Activated B cell treated with CpG ODN at 0.5 μM for 24 hours (primary cell): ENCODE measurements at regions not wholly inside any gene's neighbourhood (a gene's known extent, or its start where the extent isn't known, plus 50 kb on each side); places are given as distances from the start of the nearest gene placed in this dataset.

Experiments used
- ATAC-seq: fragments of 200-7000 bp; cut with Tn5 transposase; one replicate; pipeline ENCODE4 v1.10.0; 2021; ENCODE audit warnings: low read depth, mild to moderate bottlenecking, moderate library complexity
- CTCF ChIA-PET: fragments of 350-600 bp; sonication (Branson Sonifier 250); formaldehyde crosslinking; loops from one replicate; lab custom pipeline; 2021; ENCODE audit warnings: antibody characterized with exemption; lab: Charles Lee
- POLR2A ChIA-PET: fragments of 350-600 bp; sonication (Branson Sonifier 250); formaldehyde crosslinking; loops from one replicate; lab custom pipeline; 2021; ENCODE audit warnings: antibody characterized with exemption; lab: Charles Lee
- DNase-seq: peaks from one replicate; pipeline ENCODE4 v3.0.0; 2022
- H3K27ac Mint-ChIP-seq: one replicate; pipeline ENCODE4 v1.8.0; 2020; ENCODE audit warnings: mixed read lengths
- H3K27me3 Mint-ChIP-seq: one replicate; pipeline ENCODE4 v1.8.0; 2021; ENCODE audit warnings: mixed read lengths
- H3K36me3 Mint-ChIP-seq: one replicate; pipeline ENCODE4 v1.8.0; 2021; ENCODE audit warnings: low read depth, mixed read lengths
- H3K4me1 Mint-ChIP-seq: one replicate; pipeline ENCODE4 v1.8.0; 2021; ENCODE audit warnings: mixed read lengths
- H3K4me3 Mint-ChIP-seq: one replicate; pipeline ENCODE4 v1.8.0; 2020; ENCODE audit warnings: mild to moderate bottlenecking, mixed read lengths
- H3K9me3 Mint-ChIP-seq: one replicate; pipeline ENCODE4 v1.8.0; 2020; ENCODE audit warnings: mixed read lengths
- CTCF ChIP-seq: fragments of 200-600 bp; IDR thresholded peaks from one replicate; pipeline ENCODE4 v1.8.0; 2022; ENCODE audit warnings: antibody characterized with exemption, mild to moderate bottlenecking
- intact Hi-C: fragments of 100-400 bp; cut with micrococcal nuclease; formaldehyde crosslinking; loops from one replicate; pipeline ENCODE4 v1.15.1; 2024

GRCh38 chr7:125572414-125572813 lies 642.8 kb upstream of the POT1 start:
- CTCF ChIA-PET: no interaction called here
- no peak for TF ChIP-seq CTCF
- no peak for ATAC-seq
- no peaks in the 10 kb centered on the region for H3K27me3 Mint-ChIP-seq
- no peaks in the 10 kb centered on the region for H3K36me3 Mint-ChIP-seq
- H3K9me3 Mint-ChIP-seq: peaks cover 10% of the 10 kb centered on the region
- H3K4me3 Mint-ChIP-seq: no peak overlapping the region
- intact Hi-C loops: no loop called here
- DNase-seq: no peak
- POLR2A ChIA-PET: no interaction called here
- no peaks in the 10 kb centered on the region for H3K4me1 Mint-ChIP-seq
- H3K27ac Mint-ChIP-seq: no peak overlapping the region

- Mint-ChIP-seq H3K27ac (no peak overlapping the region), H3K27me3 (no peaks in the 10 kb centered on the region), H3K36me3 (no peaks in the 10 kb centered on the region), H3K4me1 (no peaks in the 10 kb centered on the region), H3K9me3 (peaks cover 2% of the 10 kb centered on the region), H3K4me3 (no peak overlapping the region)
- no peak for TF ChIP-seq CTCF
- ChIA-PET POLR2A (no interaction called here), CTCF (no interaction called here)
- intact Hi-C loops: no loop called here
- ATAC-seq: no peak
- no peak for DNase-seq
Observed at GRCh38 chr7:125568799-125569198, 639.2 kb upstream of the POT1 start.

GRCh38 chr7:125567686-125568085 lies 638.1 kb upstream of the POT1 start:
- intact Hi-C loops: loop anchor here (2.0 kb wide), 1 partner anchor 23 kb away; no protein-coding TSS in a partner anchor
- no peak overlapping the region for H3K27ac Mint-ChIP-seq
- H3K27me3 Mint-ChIP-seq: no peaks in the 10 kb centered on the region
- ChIA-PET CTCF (no interaction called here), POLR2A (no interaction called here)
- H3K4me1 Mint-ChIP-seq: no peaks in the 10 kb centered on the region
- no peak for DNase-seq
- no peak overlapping the region for H3K4me3 Mint-ChIP-seq
- no peaks in the 10 kb centered on the region for H3K36me3 Mint-ChIP-seq
- ATAC-seq: no peak
- no peak for TF ChIP-seq CTCF
- peaks cover 2% of the 10 kb centered on the region for H3K9me3 Mint-ChIP-seq

GRCh38 chr7:125563964-125564529 lies 634.4 kb upstream of the POT1 start:
- CTCF ChIA-PET: no interaction called here
- H3K36me3 Mint-ChIP-seq: no peaks in the 10 kb centered on the region
- peaks cover 2% of the 10 kb centered on the region for H3K9me3 Mint-ChIP-seq
- H3K4me1 Mint-ChIP-seq: no peaks in the 10 kb centered on the region
- H3K27me3 Mint-ChIP-seq: no peaks in the 10 kb centered on the region
- no peak overlapping the region for H3K4me3 Mint-ChIP-seq
- no peak for TF ChIP-seq CTCF
- ATAC-seq (no peak), DNase-seq (no peak)
- no peak overlapping the region for H3K27ac Mint-ChIP-seq
- intact Hi-C loops: no loop called here
- POLR2A ChIA-PET: no interaction called here

- Mint-ChIP-seq H3K36me3 (no peaks in the 10 kb centered on the region), H3K27me3 (no peaks in the 10 kb centered on the region), H3K4me3 (no peak overlapping the region), H3K4me1 (no peaks in the 10 kb centered on the region), H3K27ac (no peak overlapping the region), H3K9me3 (no peaks in the 10 kb centered on the region)
- POLR2A ChIA-PET: no interaction called here
- DNase-seq (no peak), ATAC-seq (no peak)
- CTCF ChIA-PET: no interaction called here
- no peak for TF ChIP-seq CTCF
- intact Hi-C loops: no loop called here
Observed at GRCh38 chr7:125563557-125563956, 633.9 kb upstream of the POT1 start.
